ENCODE measurements at regions not wholly inside any gene's neighbourhood (a gene's known extent, or its start where the extent isn't known, plus 50 kb on each side); places are given as distances from the start of the nearest gene placed in this dataset.
"Not testable (repeated sequence)": the region's sequence is repeated elsewhere in the genome, so short reads cannot be mapped to it uniquely, and the experiment has no call there.

DNA sequence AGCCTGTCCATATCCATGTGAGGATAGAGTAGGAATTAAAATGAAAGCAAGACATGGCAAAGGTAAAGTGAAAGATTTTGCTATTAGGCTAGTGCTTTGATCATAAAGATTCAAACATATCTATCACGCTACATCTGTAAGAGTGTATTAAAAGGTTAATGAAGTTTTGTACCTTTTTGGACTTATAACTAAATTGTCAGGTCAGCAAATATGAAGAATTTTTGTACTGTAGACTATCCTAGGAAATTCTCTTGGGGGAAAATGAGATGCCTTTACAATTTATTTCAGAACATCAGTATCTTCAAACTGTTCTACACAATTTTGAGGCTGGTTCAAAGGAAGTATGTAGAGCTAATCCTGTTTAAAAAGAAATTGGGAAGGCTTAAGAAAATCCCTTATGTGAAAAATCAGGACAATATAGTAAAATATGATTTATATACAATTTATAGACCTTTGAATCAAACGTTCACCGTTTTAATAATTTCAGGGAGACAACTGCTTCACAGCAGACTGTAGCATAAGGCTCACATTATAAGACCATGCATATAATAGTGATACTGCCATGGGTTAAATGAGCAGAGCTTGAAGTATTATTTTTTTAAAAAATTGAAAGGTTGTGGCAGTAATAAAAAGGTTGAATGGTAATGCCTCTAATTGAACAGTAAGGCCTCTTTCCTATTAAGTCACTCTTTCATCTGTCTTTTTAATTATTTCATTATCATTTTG is 639.5 kb upstream of the ARRDC3 start:
- no peak overlapping the region for H3K27ac ChIP-seq
- 80 to 88% (median 84%) methylated on average over 3 of the region's 3 CpGs for WGBS, 3 donors
- intact Hi-C loops (cut with DNase I), result no loop called here
- DNase-seq (no peak), ATAC-seq (no peak)
- no peaks in the 10 kb centered on the region for H3K4me1 ChIP-seq
- no peaks in the 10 kb centered on the region for H3K27me3 ChIP-seq (ENCODE audit: insufficient read depth in 3 of 3, low read length in 2 of 3)
- no peak overlapping the region for H3K4me3 ChIP-seq
- TF ChIP-seq, protein P1, sequence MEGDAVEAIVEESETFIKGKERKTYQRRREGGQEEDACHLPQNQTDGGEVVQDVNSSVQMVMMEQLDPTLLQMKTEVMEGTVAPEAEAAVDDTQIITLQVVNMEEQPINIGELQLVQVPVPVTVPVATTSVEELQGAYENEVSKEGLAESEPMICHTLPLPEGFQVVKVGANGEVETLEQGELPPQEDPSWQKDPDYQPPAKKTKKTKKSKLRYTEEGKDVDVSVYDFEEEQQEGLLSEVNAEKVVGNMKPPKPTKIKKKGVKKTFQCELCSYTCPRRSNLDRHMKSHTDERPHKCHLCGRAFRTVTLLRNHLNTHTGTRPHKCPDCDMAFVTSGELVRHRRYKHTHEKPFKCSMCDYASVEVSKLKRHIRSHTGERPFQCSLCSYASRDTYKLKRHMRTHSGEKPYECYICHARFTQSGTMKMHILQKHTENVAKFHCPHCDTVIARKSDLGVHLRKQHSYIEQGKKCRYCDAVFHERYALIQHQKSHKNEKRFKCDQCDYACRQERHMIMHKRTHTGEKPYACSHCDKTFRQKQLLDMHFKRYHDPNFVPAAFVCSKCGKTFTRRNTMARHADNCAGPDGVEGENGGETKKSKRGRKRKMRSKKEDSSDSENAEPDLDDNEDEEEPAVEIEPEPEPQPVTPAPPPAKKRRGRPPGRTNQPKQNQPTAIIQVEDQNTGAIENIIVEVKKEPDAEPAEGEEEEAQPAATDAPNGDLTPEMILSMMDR (IDR thresholded peaks at IDR 0.05), result no peak
- H3K36me3 ChIP-seq (ENCODE audit: insufficient read depth in 1 of 2, low read depth in 1 of 2), result no peaks in the 10 kb centered on the region
- no peaks in the 10 kb centered on the region for H3K9me3 ChIP-seq

DNA sequence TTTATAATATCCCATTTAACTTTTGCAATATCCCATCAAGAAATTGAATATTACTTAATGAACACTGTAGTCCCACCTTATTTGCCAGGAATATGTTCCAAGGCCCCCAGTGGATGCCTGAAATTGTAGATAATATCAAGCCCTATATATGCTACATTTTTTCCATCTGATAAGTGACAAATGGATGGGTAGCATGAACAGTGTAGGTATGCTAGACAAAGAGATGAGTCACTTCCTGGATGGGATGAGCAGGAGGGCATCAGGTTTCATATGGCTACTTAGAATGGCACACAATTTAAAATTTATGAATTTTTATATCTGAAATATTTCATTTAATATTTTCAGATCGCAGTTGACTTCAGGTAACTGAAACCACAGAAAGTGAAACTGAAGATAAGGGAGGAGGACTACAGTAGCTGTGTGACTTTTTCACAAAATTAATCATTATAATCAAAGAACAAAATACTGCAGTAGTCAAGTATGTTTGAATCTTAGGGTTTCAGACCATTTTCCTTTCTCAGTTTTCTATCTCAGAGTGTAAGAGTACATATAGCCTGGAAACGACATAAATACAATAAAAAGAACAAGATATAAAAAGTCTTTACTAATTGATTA is 636.4 kb upstream of the ARRDC3 start:
- Histone ChIP-seq H3K9me3 (no peaks in the 10 kb centered on the region), H3K4me1 (no peaks in the 10 kb centered on the region), H3K4me3 (no peak overlapping the region), H3K27me3 (ENCODE audit: insufficient read depth in 3 of 3, low read length in 2 of 3) (no peaks in the 10 kb centered on the region), H3K36me3 (ENCODE audit: insufficient read depth in 1 of 2, low read depth in 1 of 2) (no peaks in the 10 kb centered on the region), H3K27ac (no peak overlapping the region)
- DNase-seq (no peak), ATAC-seq (no peak)
- WGBS, 3 donors, result 74 to 85% (median 84%) methylated on average over 2 of the region's 2 CpGs
- intact Hi-C loops (cut with DNase I), result no loop called here
- TF ChIP-seq, protein P1 (IDR thresholded peaks at IDR 0.05), result no peak

DNA sequence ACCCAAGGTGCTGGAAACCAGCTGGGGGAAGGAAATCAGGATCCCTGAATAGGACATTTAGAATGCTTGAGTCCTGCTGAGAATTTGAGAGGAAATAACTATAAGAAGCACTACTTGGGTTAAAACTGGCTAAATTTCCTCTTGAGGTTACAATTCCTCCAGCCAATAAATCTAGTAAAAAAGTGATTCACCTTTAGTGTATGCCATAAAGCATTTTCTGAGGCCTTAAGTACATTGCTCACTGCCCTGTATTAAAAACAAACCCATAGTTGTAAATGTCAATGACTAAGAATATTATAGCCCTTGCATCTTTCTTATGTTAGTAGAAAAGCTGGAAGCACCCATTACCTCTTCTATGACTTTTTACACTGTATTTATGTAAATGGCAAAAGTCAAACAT is 634.7 kb upstream of the ARRDC3 start:
- TF ChIP-seq, protein P1 (IDR thresholded peaks at IDR 0.05), result no peak
- H3K4me3 ChIP-seq, result no peak overlapping the region
- H3K4me1 ChIP-seq, result no peaks in the 10 kb centered on the region
- H3K27me3 ChIP-seq (ENCODE audit: insufficient read depth in 3 of 3, low read length in 2 of 3), result no peaks in the 10 kb centered on the region
- H3K27ac ChIP-seq, result no peak overlapping the region
- H3K36me3 ChIP-seq (ENCODE audit: insufficient read depth in 1 of 2, low read depth in 1 of 2), result no peaks in the 10 kb centered on the region
- intact Hi-C loops (cut with DNase I), result no loop called here
- no peaks in the 10 kb centered on the region for H3K9me3 ChIP-seq
- DNase-seq (no peak), ATAC-seq (no peak)

DNA sequence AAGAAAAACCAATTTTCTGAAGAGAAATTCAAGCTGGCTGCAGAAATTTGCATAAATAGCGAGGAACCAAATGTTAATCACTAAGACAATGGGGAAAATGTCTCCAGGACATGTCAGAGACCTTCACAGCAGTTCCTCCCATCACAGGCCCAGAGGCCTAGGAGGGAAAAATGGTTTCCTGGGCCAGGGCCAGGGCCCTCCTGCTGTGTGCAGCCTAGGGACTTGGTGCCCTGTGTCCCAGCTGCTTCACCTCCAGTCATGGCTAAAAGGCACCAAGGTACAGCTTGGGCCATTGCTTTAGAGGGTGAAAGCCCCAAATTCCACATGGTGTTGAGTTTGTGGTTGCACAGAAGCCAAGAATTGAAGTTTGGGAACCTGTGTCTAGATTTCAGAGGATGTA is 628.7 kb upstream of the ARRDC3 start:
- H3K27me3 ChIP-seq (ENCODE audit: insufficient read depth in 3 of 3, low read length in 2 of 3); DNase-seq; H3K27ac ChIP-seq; H3K4me3 ChIP-seq; ATAC-seq; intact Hi-C loops (cut with DNase I); H3K4me1 ChIP-seq; H3K36me3 ChIP-seq (ENCODE audit: insufficient read depth in 1 of 2, low read depth in 1 of 2); H3K9me3 ChIP-seq: not testable (repeated sequence)
- 59 to 70% (median 68%) methylated on average over 1 of the region's 1 CpG for WGBS, 3 donors

DNA sequence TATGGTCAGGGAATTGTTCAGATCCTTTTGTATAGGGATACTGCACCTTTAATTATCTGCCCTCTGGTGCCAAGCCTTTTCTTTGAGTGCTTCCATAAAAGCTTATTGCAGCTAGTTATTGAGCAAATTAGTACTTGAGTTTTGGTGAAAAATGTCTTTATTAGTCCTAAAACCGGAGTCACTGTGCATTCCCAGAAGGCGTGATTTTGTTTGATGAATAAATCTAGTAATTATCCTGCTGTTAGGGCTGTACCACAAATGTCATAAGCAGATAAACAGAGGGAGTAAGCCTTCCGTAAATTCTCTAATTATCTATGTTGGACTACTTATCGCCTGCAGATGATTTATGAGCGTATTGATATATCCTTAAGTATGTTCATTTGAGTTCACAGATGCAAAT is 620.7 kb upstream of the ARRDC3 start:
- Histone ChIP-seq H3K27ac (no peak overlapping the region), H3K36me3 (ENCODE audit: insufficient read depth in 1 of 2, low read depth in 1 of 2) (no peaks in the 10 kb centered on the region), H3K27me3 (ENCODE audit: insufficient read depth in 3 of 3, low read length in 2 of 3) (no peaks in the 10 kb centered on the region), H3K4me3 (no peak overlapping the region), H3K4me1 (no peaks in the 10 kb centered on the region), H3K9me3 (no peaks in the 10 kb centered on the region)
- 82 to 86% (median 84%) methylated on average over 5 of the region's 5 CpGs for WGBS, 3 donors
- TF ChIP-seq, protein P1 (IDR thresholded peaks at IDR 0.05), result no peak
- no peak for ATAC-seq
- DNase-seq, result no peak
- intact Hi-C loops (cut with DNase I), result no loop called here
